ENCODE measurements at regions not wholly inside any gene's neighbourhood (a gene's known extent, or its start where the extent isn't known, plus 50 kb on each side); places are given as distances from the start of the nearest gene placed in this dataset.
A peak's percentile ranks its signal among the peaks of the same experiment; 100 is the strongest.

- H3K27ac Mint-ChIP-seq, result peak overlapping the region; percentile 97 to 99 (median 97)
- peaks cover 0 to 4% (median 0%) of the 10 kb centered on the region in 7 donors for H3K9me3 Mint-ChIP-seq
- ATAC-seq (ENCODE audit: low read depth in 2 of 2) (peak; percentile 65 to 72), DNase-seq (peak; percentile 80 to 92 (median 87))
- H3K4me3 ChIP-seq (ENCODE audit: low read depth, low read length), result peak overlapping the region; percentile 67
- H3K27me3 ChIP-seq (ENCODE audit: control insufficient read depth, insufficient read depth, low read length), result no peaks in the 10 kb centered on the region
- no peaks in the 10 kb centered on the region for H3K36me3 ChIP-seq (ENCODE audit: control insufficient read depth, insufficient read depth, low read length)
- H3K27ac ChIP-seq (ENCODE audit: insufficient read depth, low read length, poor library complexity, severe bottlenecking), result peak overlapping the region; percentile 89
- peaks cover 35 to 56% (median 45%) of the 10 kb centered on the region in 4 donors for H3K4me1 Mint-ChIP-seq
- peaks cover 51% of the 10 kb centered on the region for H3K4me1 ChIP-seq (ENCODE audit: control insufficient read depth, insufficient read depth, low read length, poor library complexity, severe bottlenecking)
- no peaks in the 10 kb centered on the region for H3K36me3 Mint-ChIP-seq
- H3K9me3 ChIP-seq (ENCODE audit: control insufficient read depth in 2 of 2, low read length in 2 of 2), result no peaks in the 10 kb centered on the region
- no peaks in the 10 kb centered on the region for H3K27me3 Mint-ChIP-seq
- peak overlapping the region; percentile 68 to 82 (median 78) for H3K4me3 Mint-ChIP-seq
These were observed 159.3 kb upstream of the TNFAIP3 start for GRCh38 chr6:137707590-137708360.

- Histone ChIP-seq H3K36me3 (ENCODE audit: control insufficient read depth, insufficient read depth, low read length) (no peaks in the 10 kb centered on the region), H3K4me3 (ENCODE audit: low read depth, low read length) (peak overlapping the region; percentile 67), H3K27ac (ENCODE audit: insufficient read depth, low read length, poor library complexity, severe bottlenecking) (peak overlapping the region; percentile 89), H3K27me3 (ENCODE audit: control insufficient read depth, insufficient read depth, low read length) (no peaks in the 10 kb centered on the region), H3K9me3 (ENCODE audit: control insufficient read depth in 2 of 2, low read length in 2 of 2) (no peaks in the 10 kb centered on the region), H3K4me1 (ENCODE audit: control insufficient read depth, insufficient read depth, low read length, poor library complexity, severe bottlenecking) (peaks cover 51% of the 10 kb centered on the region)
- H3K9me3 Mint-ChIP-seq, result peaks cover 0 to 4% (median 0%) of the 10 kb centered on the region in 7 donors
- no peaks in the 10 kb centered on the region for H3K36me3 Mint-ChIP-seq
- H3K4me3 Mint-ChIP-seq, result peak overlapping the region; percentile 68 to 82 (median 78)
- ATAC-seq (ENCODE audit: low read depth in 2 of 2), result peak; percentile 14 to 16
- no peaks in the 10 kb centered on the region for H3K27me3 Mint-ChIP-seq
- H3K27ac Mint-ChIP-seq, result peak overlapping the region; percentile 97 to 99 (median 97)
- peak in 2 of 3 donors; percentile 38 to 55 for DNase-seq
- peaks cover 35 to 56% (median 45%) of the 10 kb centered on the region in 4 donors for H3K4me1 Mint-ChIP-seq
These were observed 158.6 kb upstream of the TNFAIP3 start for GRCh38 chr6:137708481-137708880.

- H3K27ac Mint-ChIP-seq, result peak overlapping the region; percentile 57 to 99 (median 95)
- no peaks in the 10 kb centered on the region for H3K36me3 Mint-ChIP-seq
- H3K9me3 Mint-ChIP-seq, result peaks cover 0 to 4% (median 0%) of the 10 kb centered on the region in 7 donors
- H3K27me3 Mint-ChIP-seq, result no peaks in the 10 kb centered on the region
- Histone ChIP-seq H3K27me3 (ENCODE audit: control insufficient read depth, insufficient read depth, low read length) (no peaks in the 10 kb centered on the region), H3K9me3 (ENCODE audit: control insufficient read depth in 2 of 2, low read length in 2 of 2) (no peaks in the 10 kb centered on the region), H3K36me3 (ENCODE audit: control insufficient read depth, insufficient read depth, low read length) (no peaks in the 10 kb centered on the region), H3K27ac (ENCODE audit: insufficient read depth, low read length, poor library complexity, severe bottlenecking) (peak overlapping the region; percentile 89), H3K4me3 (ENCODE audit: low read depth, low read length) (no peak overlapping the region), H3K4me1 (ENCODE audit: control insufficient read depth, insufficient read depth, low read length, poor library complexity, severe bottlenecking) (peaks cover 51% of the 10 kb centered on the region)
- peak in 2 of 3 donors; percentile 12 to 43 for DNase-seq
- peak overlapping the region in 2 of 4 donors; percentile 17 to 68 for H3K4me3 Mint-ChIP-seq
- no peak for ATAC-seq (ENCODE audit: low read depth in 2 of 2)
- H3K4me1 Mint-ChIP-seq, result peaks cover 35 to 67% (median 50%) of the 10 kb centered on the region in 4 donors
These were observed 157.4 kb upstream of the TNFAIP3 start for GRCh38 chr6:137709424-137710236.

GRCh38 chr6:137711972-137712371 is 155.1 kb upstream of the TNFAIP3 start:
- no peak for ATAC-seq (ENCODE audit: low read depth in 2 of 2)
- Histone ChIP-seq H3K36me3 (ENCODE audit: control insufficient read depth, insufficient read depth, low read length) (no peaks in the 10 kb centered on the region), H3K27ac (ENCODE audit: insufficient read depth, low read length, poor library complexity, severe bottlenecking) (no peak overlapping the region), H3K4me1 (ENCODE audit: control insufficient read depth, insufficient read depth, low read length, poor library complexity, severe bottlenecking) (peaks cover 58% of the 10 kb centered on the region), H3K9me3 (ENCODE audit: control insufficient read depth in 2 of 2, low read length in 2 of 2) (no peaks in the 10 kb centered on the region), H3K27me3 (ENCODE audit: control insufficient read depth, insufficient read depth, low read length) (no peaks in the 10 kb centered on the region), H3K4me3 (ENCODE audit: low read depth, low read length) (no peak overlapping the region)
- Mint-ChIP-seq H3K27ac (no peak overlapping the region), H3K9me3 (peaks cover 0 to 4% (median 0%) of the 10 kb centered on the region in 7 donors), H3K36me3 (no peaks in the 10 kb centered on the region), H3K4me1 (peaks cover 42 to 75% (median 54%) of the 10 kb centered on the region in 4 donors), H3K27me3 (no peaks in the 10 kb centered on the region), H3K4me3 (no peak overlapping the region)
- no peak for DNase-seq

- Histone ChIP-seq H3K27ac (ENCODE audit: insufficient read depth, low read length, poor library complexity, severe bottlenecking) (no peak overlapping the region), H3K9me3 (ENCODE audit: control insufficient read depth in 2 of 2, low read length in 2 of 2) (no peaks in the 10 kb centered on the region), H3K36me3 (ENCODE audit: control insufficient read depth, insufficient read depth, low read length) (no peaks in the 10 kb centered on the region), H3K27me3 (ENCODE audit: control insufficient read depth, insufficient read depth, low read length) (no peaks in the 10 kb centered on the region), H3K4me3 (ENCODE audit: low read depth, low read length) (no peak overlapping the region), H3K4me1 (ENCODE audit: control insufficient read depth, insufficient read depth, low read length, poor library complexity, severe bottlenecking) (peaks cover 58% of the 10 kb centered on the region)
- ATAC-seq (ENCODE audit: low read depth in 2 of 2), result no peak
- H3K4me3 Mint-ChIP-seq, result no peak overlapping the region
- no peaks in the 10 kb centered on the region for H3K36me3 Mint-ChIP-seq
- peaks cover 0 to 4% (median 0%) of the 10 kb centered on the region in 7 donors for H3K9me3 Mint-ChIP-seq
- DNase-seq, result no peak
- peak overlapping the region in 1 of 3 donors; percentile 27 for H3K27ac Mint-ChIP-seq
- H3K27me3 Mint-ChIP-seq, result no peaks in the 10 kb centered on the region
- H3K4me1 Mint-ChIP-seq, result peaks cover 45 to 78% (median 56%) of the 10 kb centered on the region in 4 donors
These were observed 154.5 kb upstream of the TNFAIP3 start for GRCh38 chr6:137712587-137712986.

- Mint-ChIP-seq H3K27me3 (no peaks in the 10 kb centered on the region), H3K27ac (peak overlapping the region; percentile 92 to 95 (median 94)), H3K4me3 (peak overlapping the region in 2 of 4 donors; percentile 34 to 60), H3K36me3 (no peaks in the 10 kb centered on the region), H3K9me3 (peaks cover 0 to 4% (median 0%) of the 10 kb centered on the region in 7 donors), H3K4me1 (peaks cover 19 to 55% (median 32%) of the 10 kb centered on the region in 4 donors)
- Histone ChIP-seq H3K4me3 (ENCODE audit: low read depth, low read length) (peak overlapping the region; percentile 17), H3K36me3 (ENCODE audit: control insufficient read depth, insufficient read depth, low read length) (no peaks in the 10 kb centered on the region), H3K4me1 (ENCODE audit: control insufficient read depth, insufficient read depth, low read length, poor library complexity, severe bottlenecking) (peaks cover 29% of the 10 kb centered on the region), H3K27ac (ENCODE audit: insufficient read depth, low read length, poor library complexity, severe bottlenecking) (peak overlapping the region; percentile 79), H3K9me3 (ENCODE audit: control insufficient read depth in 2 of 2, low read length in 2 of 2) (no peaks in the 10 kb centered on the region), H3K27me3 (ENCODE audit: control insufficient read depth, insufficient read depth, low read length) (no peaks in the 10 kb centered on the region)
- peak; percentile 32 to 80 (median 73) for DNase-seq
- peak; percentile 91 to 97 for ATAC-seq (ENCODE audit: low read depth in 2 of 2)
These were observed 151.4 kb upstream of the TNFAIP3 start for GRCh38 chr6:137715589-137716045.
